Adrenal gland (tissue), 5 donors: ENCODE measurements at regions not wholly inside any gene's neighbourhood (a gene's known extent, or its start where the extent isn't known, plus 50 kb on each side); places are given as distances from the start of the nearest gene placed in this dataset.

Experiments
- POLR2A ChIP-seq, 2 donors: fragments of 450-650 bp; IDR thresholded peaks; one replicate each; pipeline ENCODE4 v1.6.1; 2017; ENCODE audit warnings: antibody characterized with exemption in 2 of 2, mild to moderate bottlenecking in 2 of 2, moderate library complexity in 1 of 2
- TF ChIP-seq, protein P1 (sequence below), 6 experiments: fragments of 450-650 bp in 4 of 6; fragments of 200-600 bp in 2 of 6; sonication (generic) in 1 of 6; IDR thresholded peaks; 1 replicate in 5 of 6; 2 replicates in 1 of 6; pipeline versions ENCODE4 v1.5.1 to v1.8.0; 2016 to 2021; ENCODE audit warnings: antibody characterized with exemption in 6 of 6, mild to moderate bottlenecking in 2 of 6, moderate library complexity in 1 of 6
- donor health status: DM: no; HTN: no; CAD: no.

- TF ChIP-seq POLR2A (IDR thresholded peaks at IDR 0.05) = no peak
- TF ChIP-seq, protein P1, sequence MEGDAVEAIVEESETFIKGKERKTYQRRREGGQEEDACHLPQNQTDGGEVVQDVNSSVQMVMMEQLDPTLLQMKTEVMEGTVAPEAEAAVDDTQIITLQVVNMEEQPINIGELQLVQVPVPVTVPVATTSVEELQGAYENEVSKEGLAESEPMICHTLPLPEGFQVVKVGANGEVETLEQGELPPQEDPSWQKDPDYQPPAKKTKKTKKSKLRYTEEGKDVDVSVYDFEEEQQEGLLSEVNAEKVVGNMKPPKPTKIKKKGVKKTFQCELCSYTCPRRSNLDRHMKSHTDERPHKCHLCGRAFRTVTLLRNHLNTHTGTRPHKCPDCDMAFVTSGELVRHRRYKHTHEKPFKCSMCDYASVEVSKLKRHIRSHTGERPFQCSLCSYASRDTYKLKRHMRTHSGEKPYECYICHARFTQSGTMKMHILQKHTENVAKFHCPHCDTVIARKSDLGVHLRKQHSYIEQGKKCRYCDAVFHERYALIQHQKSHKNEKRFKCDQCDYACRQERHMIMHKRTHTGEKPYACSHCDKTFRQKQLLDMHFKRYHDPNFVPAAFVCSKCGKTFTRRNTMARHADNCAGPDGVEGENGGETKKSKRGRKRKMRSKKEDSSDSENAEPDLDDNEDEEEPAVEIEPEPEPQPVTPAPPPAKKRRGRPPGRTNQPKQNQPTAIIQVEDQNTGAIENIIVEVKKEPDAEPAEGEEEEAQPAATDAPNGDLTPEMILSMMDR (IDR thresholded peaks at IDR 0.05) = no peak
These were observed 492.6 kb upstream of the REG3G start for GRCh38 chr2:78532762-78533379.
